Thyroid gland (tissue), 4 donors: ENCODE measurements at regions not wholly inside any gene's neighbourhood (a gene's known extent, or its start where the extent isn't known, plus 50 kb on each side); places are given as distances from the start of the nearest gene placed in this dataset.

Experiments
- DNase-seq, 2 donors: peaks; one replicate each; pipeline ENCODE4 v3.0.0-alpha.2; 2019
- H3K27ac ChIP-seq, 3 donors: fragments of 200-600 bp; sonication (generic); 1 replicate in 2 of 3; 2 replicates in 1 of 3; pipeline ENCODE4 v1.5.1; 2016 to 2019; ENCODE audit warnings: mild to moderate bottlenecking in 1 of 3, moderate library complexity in 1 of 3
- H3K27me3 ChIP-seq: fragments of 200-600 bp; sonication (generic); one replicate; pipeline ENCODE4 v1.5.1; 2019
- H3K36me3 ChIP-seq, 2 donors: fragments of 200-600 bp; sonication (generic); one replicate each; pipeline ENCODE4 v1.5.1; 2016 to 2019
- H3K4me1 ChIP-seq, 2 donors: fragments of 200-600 bp; sonication (generic); one replicate each; pipeline ENCODE4 v1.5.1; 2017 to 2019
- H3K4me3 ChIP-seq, 3 donors: fragments of 200-600 bp; sonication (generic); replicated peaks in 1 of 3; 1 replicate in 2 of 3; 2 replicates in 1 of 3; pipeline ENCODE4 v1.5.1; 2016; ENCODE audit warnings: mild to moderate bottlenecking in 1 of 3
- H3K9me3 ChIP-seq: fragments of 200-600 bp; sonication (generic); one replicate; pipeline ENCODE4 v1.5.1; 2017
- POLR2A ChIP-seq, 2 donors: fragments of 450-650 bp; IDR thresholded peaks; one replicate each; pipeline ENCODE4 v1.6.1; 2017; ENCODE audit warnings: antibody characterized with exemption in 2 of 2, mild to moderate bottlenecking in 2 of 2, moderate library complexity in 1 of 2
- WGBS, 2 donors: methylation state at CpG; one replicate each; pipeline ENCODE4 v1.1.5; 2017; 5-methylcytosine and 5-hydroxymethylcytosine counted together
- intact Hi-C: fragments of 100-400 bp; cut with DNase I; formaldehyde crosslinking; loops from one replicate; pipeline ENCODE4 v1.15.1; 2023
- TF ChIP-seq, protein P1 (sequence below), 6 experiments: fragments of 200-600 bp in 3 of 6; fragments of 450-650 bp in 3 of 6; sonication (generic) in 3 of 6; IDR thresholded peaks; one replicate each; pipeline ENCODE4 v1.5.1; 2016 to 2019; ENCODE audit warnings: antibody characterized with exemption in 6 of 6, mild to moderate bottlenecking in 2 of 6, inconsistent platforms in 1 of 6, moderate library complexity in 1 of 6

DNA sequence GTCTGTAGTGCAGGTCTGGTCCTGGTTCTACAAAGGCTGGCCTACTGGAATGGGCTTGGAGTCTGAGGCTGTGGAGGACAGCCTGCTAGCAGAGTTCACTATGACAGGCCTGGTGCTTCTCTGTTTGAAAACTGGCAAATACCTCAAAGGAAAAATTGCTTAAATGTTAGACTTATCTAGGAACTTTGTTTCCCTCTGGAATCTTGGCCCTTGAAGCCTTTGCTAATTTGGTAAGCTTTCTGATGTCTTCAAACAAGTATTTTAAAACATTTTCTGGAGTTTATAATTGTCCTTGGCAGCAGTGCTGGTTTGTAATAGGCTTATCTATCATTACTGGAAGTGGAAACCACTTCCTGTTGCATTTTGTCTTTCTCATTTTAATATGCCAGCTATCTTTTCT is 139.7 kb downstream of the TMEM26 start:
- H3K27me3 ChIP-seq, result no peaks in the 10 kb centered on the region
- H3K36me3 ChIP-seq, result no peaks in the 10 kb centered on the region
- no peak overlapping the region for H3K27ac ChIP-seq
- H3K4me3 ChIP-seq, result no peak overlapping the region
- intact Hi-C loops, result no loop called here
- no peaks in the 10 kb centered on the region for H3K9me3 ChIP-seq
- no peak for DNase-seq
- H3K4me1 ChIP-seq, result no peaks in the 10 kb centered on the region
- TF ChIP-seq POLR2A (IDR thresholded peaks at IDR 0.05), result no peak

DNA sequence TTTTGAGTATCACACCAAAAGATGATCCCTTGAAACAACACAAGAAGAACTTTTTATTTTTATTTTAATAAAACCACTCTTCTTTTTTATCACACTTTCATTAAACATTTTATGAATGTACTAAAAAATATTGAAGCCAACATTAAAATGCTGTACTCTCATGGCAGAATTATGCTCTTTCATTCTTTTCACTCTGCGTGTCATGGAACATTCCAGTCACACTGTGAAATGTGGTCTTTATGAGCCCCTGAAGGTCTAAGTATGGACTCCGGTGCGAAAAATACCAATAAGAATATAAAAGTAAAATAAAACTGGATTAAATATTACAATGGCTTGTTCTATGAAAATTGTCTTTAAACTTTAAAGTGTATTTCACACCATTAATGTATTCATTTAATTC is 148.4 kb downstream of the TMEM26 start:
- DNase-seq, result no peak
- Histone ChIP-seq H3K4me1 (no peaks in the 10 kb centered on the region), H3K27me3 (no peaks in the 10 kb centered on the region), H3K9me3 (no peaks in the 10 kb centered on the region), H3K27ac (no peak overlapping the region), H3K4me3 (no peak overlapping the region), H3K36me3 (no peaks in the 10 kb centered on the region)
- intact Hi-C loops, result no loop called here
- no peak for TF ChIP-seq POLR2A (IDR thresholded peaks at IDR 0.05)
- TF ChIP-seq, protein P1, sequence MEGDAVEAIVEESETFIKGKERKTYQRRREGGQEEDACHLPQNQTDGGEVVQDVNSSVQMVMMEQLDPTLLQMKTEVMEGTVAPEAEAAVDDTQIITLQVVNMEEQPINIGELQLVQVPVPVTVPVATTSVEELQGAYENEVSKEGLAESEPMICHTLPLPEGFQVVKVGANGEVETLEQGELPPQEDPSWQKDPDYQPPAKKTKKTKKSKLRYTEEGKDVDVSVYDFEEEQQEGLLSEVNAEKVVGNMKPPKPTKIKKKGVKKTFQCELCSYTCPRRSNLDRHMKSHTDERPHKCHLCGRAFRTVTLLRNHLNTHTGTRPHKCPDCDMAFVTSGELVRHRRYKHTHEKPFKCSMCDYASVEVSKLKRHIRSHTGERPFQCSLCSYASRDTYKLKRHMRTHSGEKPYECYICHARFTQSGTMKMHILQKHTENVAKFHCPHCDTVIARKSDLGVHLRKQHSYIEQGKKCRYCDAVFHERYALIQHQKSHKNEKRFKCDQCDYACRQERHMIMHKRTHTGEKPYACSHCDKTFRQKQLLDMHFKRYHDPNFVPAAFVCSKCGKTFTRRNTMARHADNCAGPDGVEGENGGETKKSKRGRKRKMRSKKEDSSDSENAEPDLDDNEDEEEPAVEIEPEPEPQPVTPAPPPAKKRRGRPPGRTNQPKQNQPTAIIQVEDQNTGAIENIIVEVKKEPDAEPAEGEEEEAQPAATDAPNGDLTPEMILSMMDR (IDR thresholded peaks at IDR 0.05), result no peak
- 91 to 94% methylated on average over 3 of the region's 3 CpGs for WGBS, 2 donors

DNA sequence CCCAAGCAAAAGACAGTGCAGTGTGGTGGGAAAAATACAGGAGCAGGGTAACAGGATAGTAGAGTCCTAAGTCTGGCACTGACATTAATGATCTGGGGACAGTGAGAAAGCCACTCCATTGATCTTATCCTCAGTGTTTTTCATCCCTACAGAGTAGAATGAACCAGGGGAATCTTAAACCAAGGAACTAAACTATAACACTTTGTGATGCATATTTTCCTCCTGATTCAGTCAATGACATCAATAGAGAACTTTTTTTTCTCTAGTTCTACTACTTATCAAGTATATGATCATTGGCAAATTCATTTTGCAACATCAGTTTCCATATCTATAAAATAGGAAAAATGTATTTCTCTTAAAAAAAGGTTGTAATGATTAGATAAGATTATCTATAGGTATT is 151.1 kb downstream of the TMEM26 start:
- Histone ChIP-seq H3K36me3 (no peaks in the 10 kb centered on the region), H3K27ac (no peak overlapping the region), H3K4me3 (no peak overlapping the region), H3K4me1 (no peaks in the 10 kb centered on the region), H3K27me3 (no peaks in the 10 kb centered on the region), H3K9me3 (no peaks in the 10 kb centered on the region)
- TF ChIP-seq POLR2A (IDR thresholded peaks at IDR 0.05), result no peak
- TF ChIP-seq, protein P1 (IDR thresholded peaks at IDR 0.05), result no peak
- intact Hi-C loops, result no loop called here
- DNase-seq, result no peak

DNA sequence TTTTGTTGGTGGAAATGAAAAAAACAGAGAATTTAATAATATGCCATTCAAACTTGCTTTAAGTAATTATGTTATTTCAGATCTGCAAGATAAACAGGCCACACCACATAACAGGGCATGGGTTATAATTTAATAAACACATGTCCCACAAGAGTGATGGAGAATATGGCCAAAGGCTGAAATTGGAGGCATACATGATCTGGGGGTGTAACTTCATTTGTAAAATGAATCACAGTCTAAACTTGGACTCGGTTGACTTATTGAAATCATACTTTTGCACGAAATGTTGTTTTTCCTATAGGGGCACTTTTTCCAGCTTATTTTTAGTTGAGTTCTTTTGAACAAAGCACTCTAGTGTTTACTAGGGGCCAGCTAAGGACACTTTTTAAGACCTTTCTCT is 151.6 kb downstream of the TMEM26 start:
- intact Hi-C loops, result no loop called here
- H3K36me3 ChIP-seq, result no peaks in the 10 kb centered on the region
- no peaks in the 10 kb centered on the region for H3K4me1 ChIP-seq
- no peaks in the 10 kb centered on the region for H3K27me3 ChIP-seq
- no peak for TF ChIP-seq POLR2A (IDR thresholded peaks at IDR 0.05)
- TF ChIP-seq, protein P1 (IDR thresholded peaks at IDR 0.05), result no peak
- WGBS, 2 donors, result 67 to 80% methylated on average over 2 of the region's 2 CpGs
- no peaks in the 10 kb centered on the region for H3K9me3 ChIP-seq
- no peak overlapping the region for H3K27ac ChIP-seq
- no peak for DNase-seq
- H3K4me3 ChIP-seq, result no peak overlapping the region

DNA sequence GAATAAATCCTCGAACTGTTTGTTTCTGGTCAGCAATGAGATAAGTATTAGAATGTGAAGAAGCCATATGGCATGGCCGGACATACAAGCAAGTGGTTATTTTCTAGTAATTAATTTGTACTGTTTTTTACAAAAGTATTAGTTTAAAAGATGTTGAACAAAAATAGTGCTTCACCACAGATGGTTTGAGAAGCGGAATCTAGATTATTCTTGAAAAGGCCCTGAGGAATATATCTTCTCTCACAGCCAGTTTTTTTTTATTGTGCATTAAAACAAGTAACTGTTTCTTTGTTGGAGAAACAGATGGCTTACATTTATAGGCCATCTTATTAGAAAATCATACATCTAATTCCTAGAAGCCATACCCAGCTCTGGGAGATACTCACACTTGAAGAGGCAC is 153.3 kb downstream of the TMEM26 start:
- Histone ChIP-seq H3K27me3 (no peaks in the 10 kb centered on the region), H3K36me3 (no peaks in the 10 kb centered on the region), H3K27ac (no peak overlapping the region), H3K4me1 (no peaks in the 10 kb centered on the region), H3K9me3 (no peaks in the 10 kb centered on the region), H3K4me3 (no peak overlapping the region)
- 86 to 87% methylated on average over 3 of the region's 3 CpGs for WGBS, 2 donors
- DNase-seq, result no peak
- no peak for TF ChIP-seq POLR2A (IDR thresholded peaks at IDR 0.05)
- intact Hi-C loops, result no loop called here

DNA sequence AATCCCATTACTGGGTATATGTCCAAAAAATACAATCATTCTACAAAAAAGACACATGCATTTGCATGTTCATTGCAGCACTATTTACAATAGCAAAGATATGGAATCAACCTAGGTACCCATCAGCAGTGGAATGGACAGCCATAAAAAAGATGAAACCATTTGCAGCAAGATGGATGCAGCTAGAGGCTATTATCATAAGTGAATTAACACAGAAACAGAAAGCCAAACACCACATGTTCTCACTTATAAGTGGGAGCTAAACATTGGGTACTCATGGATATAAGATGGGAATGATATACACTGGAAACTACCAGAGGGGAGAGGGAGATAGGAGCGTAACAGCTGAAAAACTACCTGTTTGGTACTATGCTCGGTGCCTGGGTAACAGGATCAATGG is 154.0 kb downstream of the TMEM26 start:
- TF ChIP-seq, protein P1 (IDR thresholded peaks at IDR 0.05), result no peak
- TF ChIP-seq POLR2A (IDR thresholded peaks at IDR 0.05), result no peak

More for the DNA sequence above, 154.0 kb downstream of the TMEM26 start:
- WGBS, 2 donors, result 97 to 99% methylated on average over 2 of the region's 2 CpGs
- H3K27me3 ChIP-seq, result no peaks in the 10 kb centered on the region
- no peak overlapping the region for H3K27ac ChIP-seq
- no peak overlapping the region for H3K4me3 ChIP-seq
- H3K36me3 ChIP-seq, result no peaks in the 10 kb centered on the region
- H3K4me1 ChIP-seq, result no peaks in the 10 kb centered on the region
- intact Hi-C loops, result no loop called here
- no peaks in the 10 kb centered on the region for H3K9me3 ChIP-seq
- DNase-seq, result no peak
